ENCODE measurements at regions not wholly inside any gene's neighbourhood (a gene's known extent, or its start where the extent isn't known, plus 50 kb on each side); places are given as distances from the start of the nearest gene placed in this dataset.

DNA sequence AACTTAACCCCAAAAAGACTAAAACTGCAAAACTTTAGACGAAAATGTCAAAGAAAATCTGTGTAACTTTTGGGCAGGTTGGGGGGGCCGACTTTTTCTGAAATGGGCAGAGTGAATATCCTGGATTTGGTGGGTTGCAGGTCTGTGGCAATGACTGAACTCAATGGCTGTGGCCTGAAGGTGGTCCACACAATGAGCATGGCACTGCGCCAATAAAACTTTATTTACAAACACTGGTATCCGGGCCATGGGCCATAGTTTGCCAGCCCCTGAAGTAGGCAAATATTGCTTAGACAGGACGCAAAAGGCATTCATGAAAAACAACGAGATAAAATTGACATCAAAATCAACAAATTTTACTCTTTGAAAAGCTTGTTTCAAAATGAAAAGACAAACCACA, 66.2 kb downstream of the RTP5 start:
- TF ChIP-seq REST (IDR thresholded peaks at IDR 0.05; ENCODE audit: low read depth) (no peak), RAD21 (IDR thresholded peaks at IDR 0.05; ENCODE audit: low read depth) (no peak), YY1 (IDR thresholded peaks at IDR 0.05; ENCODE audit: low read depth) (no peak), CREB1 (IDR thresholded peaks at IDR 0.05; ENCODE audit: low read depth) (no peak), EGR1 (IDR thresholded peaks at IDR 0.05) (no peak), MAX (IDR thresholded peaks at IDR 0.05) (no peak), TAF1 (IDR thresholded peaks at IDR 0.05; ENCODE audit: low read depth) (no peak), TCF12 (IDR thresholded peaks at IDR 0.05; ENCODE audit: low read depth) (no peak), TEAD4 (IDR thresholded peaks at IDR 0.05) (no peak), EP300 (IDR thresholded peaks at IDR 0.05; ENCODE audit: borderline replicate concordance) (no peak)
- TF ChIP-seq, protein P1, sequence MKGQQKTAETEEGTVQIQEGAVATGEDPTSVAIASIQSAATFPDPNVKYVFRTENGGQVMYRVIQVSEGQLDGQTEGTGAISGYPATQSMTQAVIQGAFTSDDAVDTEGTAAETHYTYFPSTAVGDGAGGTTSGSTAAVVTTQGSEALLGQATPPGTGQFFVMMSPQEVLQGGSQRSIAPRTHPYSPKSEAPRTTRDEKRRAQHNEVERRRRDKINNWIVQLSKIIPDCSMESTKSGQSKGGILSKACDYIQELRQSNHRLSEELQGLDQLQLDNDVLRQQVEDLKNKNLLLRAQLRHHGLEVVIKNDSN (IDR thresholded peaks at IDR 0.05), result no peak

All from Ishikawa (cell line).